ENCODE measurements at regions not wholly inside any gene's neighbourhood (a gene's known extent, or its start where the extent isn't known, plus 50 kb on each side); places are given as distances from the start of the nearest gene placed in this dataset.
"Not testable (repeated sequence)": the region's sequence is repeated elsewhere in the genome, so short reads cannot be mapped to it uniquely, and the experiment has no call there.

- no peaks in the 10 kb centered on the region for H3K27me3 ChIP-seq (replicated peaks; ENCODE audit: insufficient read depth, low read length)
- no peaks in the 10 kb centered on the region for H3K79me2 ChIP-seq (ENCODE audit: low read length)
- TF ChIP-seq EZH2phosphoT487 (IDR thresholded peaks at IDR 0.05; ENCODE audit: low read length) (no peak), EZH2 (optimal IDR thresholded peaks at IDR 0.05; ENCODE audit: low read depth, low read length) (no peak)
- TF ChIP-seq, protein P1, sequence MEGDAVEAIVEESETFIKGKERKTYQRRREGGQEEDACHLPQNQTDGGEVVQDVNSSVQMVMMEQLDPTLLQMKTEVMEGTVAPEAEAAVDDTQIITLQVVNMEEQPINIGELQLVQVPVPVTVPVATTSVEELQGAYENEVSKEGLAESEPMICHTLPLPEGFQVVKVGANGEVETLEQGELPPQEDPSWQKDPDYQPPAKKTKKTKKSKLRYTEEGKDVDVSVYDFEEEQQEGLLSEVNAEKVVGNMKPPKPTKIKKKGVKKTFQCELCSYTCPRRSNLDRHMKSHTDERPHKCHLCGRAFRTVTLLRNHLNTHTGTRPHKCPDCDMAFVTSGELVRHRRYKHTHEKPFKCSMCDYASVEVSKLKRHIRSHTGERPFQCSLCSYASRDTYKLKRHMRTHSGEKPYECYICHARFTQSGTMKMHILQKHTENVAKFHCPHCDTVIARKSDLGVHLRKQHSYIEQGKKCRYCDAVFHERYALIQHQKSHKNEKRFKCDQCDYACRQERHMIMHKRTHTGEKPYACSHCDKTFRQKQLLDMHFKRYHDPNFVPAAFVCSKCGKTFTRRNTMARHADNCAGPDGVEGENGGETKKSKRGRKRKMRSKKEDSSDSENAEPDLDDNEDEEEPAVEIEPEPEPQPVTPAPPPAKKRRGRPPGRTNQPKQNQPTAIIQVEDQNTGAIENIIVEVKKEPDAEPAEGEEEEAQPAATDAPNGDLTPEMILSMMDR (IDR thresholded peaks at IDR 0.05; ENCODE audit: low read length): no peak
- H3K9me2 ChIP-seq (replicated peaks; ENCODE audit: insufficient read depth, low read length): no peaks in the 10 kb centered on the region
- no peaks in the 10 kb centered on the region for H4K20me1 ChIP-seq (ENCODE audit: insufficient read depth, low read length)
- H2AFZ ChIP-seq (ENCODE audit: low read length): no peak overlapping the region
- no peaks in the 10 kb centered on the region for H3K9me3 ChIP-seq (replicated peaks; ENCODE audit: insufficient read depth, low read length)
- H3K36me3 ChIP-seq (replicated peaks; ENCODE audit: insufficient read depth, low read length): no peaks in the 10 kb centered on the region
- H3K4me1 ChIP-seq (ENCODE audit: low read length): no peaks in the 10 kb centered on the region
- H3K9ac ChIP-seq (ENCODE audit: low read length): no peak overlapping the region
- H3K27ac ChIP-seq (ENCODE audit: low read length): no peak overlapping the region
- no peak overlapping the region for H3K4me3 ChIP-seq (ENCODE audit: low read length)
- no peaks in the 10 kb centered on the region for H3F3A ChIP-seq (ENCODE audit: insufficient read depth, low read length)
- DNase-seq: no peak
- H3K4me2 ChIP-seq (ENCODE audit: low read depth, low read length): no peak overlapping the region
Measured at GRCh38 chr17:68108313-68109000, 72.9 kb downstream of the KPNA2 start.

GRCh38 chr17:68109404-68109803, 73.9 kb downstream of the KPNA2 start:
- H3K9me3 ChIP-seq (replicated peaks; ENCODE audit: insufficient read depth, low read length); DNase-seq; H3K27ac ChIP-seq (ENCODE audit: low read length); H3K4me1 ChIP-seq (ENCODE audit: low read length); H3K36me3 ChIP-seq (replicated peaks; ENCODE audit: insufficient read depth, low read length); H3K79me2 ChIP-seq (ENCODE audit: low read length); H3F3A ChIP-seq (ENCODE audit: insufficient read depth, low read length); H2AFZ ChIP-seq (ENCODE audit: low read length); H4K20me1 ChIP-seq (ENCODE audit: insufficient read depth, low read length); H3K9me2 ChIP-seq (replicated peaks; ENCODE audit: insufficient read depth, low read length); H3K4me3 ChIP-seq (ENCODE audit: low read length); H3K4me2 ChIP-seq (ENCODE audit: low read depth, low read length); H3K27me3 ChIP-seq (replicated peaks; ENCODE audit: insufficient read depth, low read length); H3K9ac ChIP-seq (ENCODE audit: low read length): not testable (repeated sequence)

- not testable (repeated sequence) for H3K4me3 ChIP-seq (ENCODE audit: low read length); DNase-seq; H3K27ac ChIP-seq (ENCODE audit: low read length); H3K36me3 ChIP-seq (replicated peaks; ENCODE audit: insufficient read depth, low read length); H3K9me2 ChIP-seq (replicated peaks; ENCODE audit: insufficient read depth, low read length); H3K9me3 ChIP-seq (replicated peaks; ENCODE audit: insufficient read depth, low read length); H3K4me2 ChIP-seq (ENCODE audit: low read depth, low read length); H3F3A ChIP-seq (ENCODE audit: insufficient read depth, low read length); H3K79me2 ChIP-seq (ENCODE audit: low read length); H4K20me1 ChIP-seq (ENCODE audit: insufficient read depth, low read length); H3K9ac ChIP-seq (ENCODE audit: low read length); H3K27me3 ChIP-seq (replicated peaks; ENCODE audit: insufficient read depth, low read length); H2AFZ ChIP-seq (ENCODE audit: low read length); H3K4me1 ChIP-seq (ENCODE audit: low read length)
Measured at GRCh38 chr17:68116211-68116610, 80.7 kb downstream of the KPNA2 start.

DNA sequence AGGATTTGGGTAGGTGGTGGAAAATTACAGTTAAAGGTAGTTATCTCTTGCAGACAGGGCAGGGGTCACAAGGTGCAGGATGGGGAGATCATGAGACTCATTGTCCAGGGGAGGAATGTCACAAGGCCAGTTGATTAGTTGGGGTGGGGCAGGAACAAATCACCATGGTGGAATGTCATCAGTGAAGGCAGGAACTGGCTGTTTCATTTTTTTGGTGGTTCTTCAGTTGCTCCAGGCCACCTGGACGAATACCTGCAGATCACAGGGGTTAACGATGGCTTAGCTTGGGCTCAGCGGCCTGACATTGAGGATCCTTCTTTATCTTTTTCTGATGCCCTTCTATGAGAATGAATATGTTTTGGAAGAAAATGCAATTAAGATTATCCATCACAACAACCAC, 87.1 kb downstream of the KPNA2 start:
- Histone ChIP-seq H3F3A (ENCODE audit: insufficient read depth, low read length) (no peaks in the 10 kb centered on the region), H3K79me2 (ENCODE audit: low read length) (no peaks in the 10 kb centered on the region), H2AFZ (ENCODE audit: low read length) (no peak overlapping the region), H3K36me3 (replicated peaks; ENCODE audit: insufficient read depth, low read length) (no peaks in the 10 kb centered on the region), H3K27me3 (replicated peaks; ENCODE audit: insufficient read depth, low read length) (no peaks in the 10 kb centered on the region), H3K4me3 (ENCODE audit: low read length) (no peak overlapping the region), H4K20me1 (ENCODE audit: insufficient read depth, low read length) (no peaks in the 10 kb centered on the region), H3K9me3 (replicated peaks; ENCODE audit: insufficient read depth, low read length) (no peaks in the 10 kb centered on the region), H3K9me2 (replicated peaks; ENCODE audit: insufficient read depth, low read length) (no peaks in the 10 kb centered on the region), H3K9ac (ENCODE audit: low read length) (no peak overlapping the region), H3K4me1 (ENCODE audit: low read length) (no peaks in the 10 kb centered on the region), H3K4me2 (ENCODE audit: low read depth, low read length) (no peak overlapping the region), H3K27ac (ENCODE audit: low read length) (no peak overlapping the region)
- DNase-seq: no peak
- TF ChIP-seq EZH2phosphoT487 (IDR thresholded peaks at IDR 0.05; ENCODE audit: low read length) (no peak), EZH2 (optimal IDR thresholded peaks at IDR 0.05; ENCODE audit: low read depth, low read length) (no peak)
- TF ChIP-seq, protein P1 (IDR thresholded peaks at IDR 0.05; ENCODE audit: low read length): no peak

All from MM.1S (cell line).